ENCODE measurements at regions not wholly inside any gene's neighbourhood (a gene's known extent, or its start where the extent isn't known, plus 50 kb on each side); places are given as distances from the start of the nearest gene placed in this dataset.

- TF ChIP-seq POLR2AphosphoS5 (IDR thresholded peaks at IDR 0.05; ENCODE audit: low read depth, low read length): no peak
- TF ChIP-seq TAF1 (IDR thresholded peaks at IDR 0.05; ENCODE audit: borderline replicate concordance, low read depth, low read length): no peak
- TF ChIP-seq POLR2A (IDR thresholded peaks at IDR 0.05; ENCODE audit: low read depth, low read length): no peak
Observed at GRCh38 chr13:104671901-104672300, 1605.7 kb upstream of the SLC10A2 start.

All from GM12892 (cell line).